ENCODE measurements at regions not wholly inside any gene's neighbourhood (a gene's known extent, or its start where the extent isn't known, plus 50 kb on each side); places are given as distances from the start of the nearest gene placed in this dataset.
A peak's percentile ranks its signal among the peaks of the same experiment; 100 is the strongest.

GRCh38 chr13:105655046-105655445, 880.4 kb downstream of the EFNB2 start:
- peak; percentile 88 for DNase-seq

GRCh38 chr13:105643966-105644365, 891.5 kb downstream of the EFNB2 start:
- DNase-seq, result no peak

- peak; percentile 30 for DNase-seq
Observed at GRCh38 chr13:105642511-105642958, 892.9 kb downstream of the EFNB2 start.

GRCh38 chr13:105641121-105641520, 894.3 kb downstream of the EFNB2 start:
- no peak for DNase-seq

GRCh38 chr13:105638426-105638825, 897.0 kb downstream of the EFNB2 start:
- peak; percentile 6 for DNase-seq

GRCh38 chr13:105634059-105634458, 901.4 kb downstream of the EFNB2 start:
- DNase-seq, result peak; percentile 12

GRCh38 chr13:105630431-105630830, 905.0 kb downstream of the EFNB2 start:
- no peak for DNase-seq

- DNase-seq, result no peak
Observed at GRCh38 chr13:105627270-105627669, 908.2 kb downstream of the EFNB2 start.

- DNase-seq, result no peak
Observed at GRCh38 chr13:105625691-105626090, 909.8 kb downstream of the EFNB2 start.

- peak; percentile 37 for DNase-seq
Observed at GRCh38 chr13:105616333-105617075, 919.0 kb downstream of the EFNB2 start.

GRCh38 chr13:105612541-105612940, 922.9 kb downstream of the EFNB2 start:
- DNase-seq, result no peak

GRCh38 chr13:105611424-105611823, 924.0 kb downstream of the EFNB2 start:
- peak; percentile 75 for DNase-seq

GRCh38 chr13:105608104-105608503, 927.4 kb downstream of the EFNB2 start:
- DNase-seq, result no peak

- DNase-seq, result no peak
Observed at GRCh38 chr13:105607426-105607825, 928.0 kb downstream of the EFNB2 start.

GRCh38 chr13:105607016-105607415, 928.4 kb downstream of the EFNB2 start:
- DNase-seq, result no peak

GRCh38 chr13:105602956-105603670, 932.3 kb downstream of the EFNB2 start:
- peak; percentile 9 for DNase-seq

GRCh38 chr13:105599477-105600037, 935.9 kb downstream of the EFNB2 start:
- DNase-seq, result no peak

- DNase-seq, result peak; percentile 43
Observed at GRCh38 chr13:105598529-105598928, 936.9 kb downstream of the EFNB2 start.

GRCh38 chr13:105597573-105597972, 937.9 kb downstream of the EFNB2 start:
- no peak for DNase-seq

- peak; percentile 38 for DNase-seq
Observed at GRCh38 chr13:105595471-105595870, 940.0 kb downstream of the EFNB2 start.

GRCh38 chr13:105591277-105591676, 944.2 kb downstream of the EFNB2 start:
- no peak for DNase-seq

- DNase-seq, result peak; percentile 20
Observed at GRCh38 chr13:105587786-105588185, 947.7 kb downstream of the EFNB2 start.

- DNase-seq, result no peak
Observed at GRCh38 chr13:105579821-105580710, 955.4 kb downstream of the EFNB2 start.

All from fibroblast of skin of right biceps (primary cell).